ENCODE measurements at regions not wholly inside any gene's neighbourhood (a gene's known extent, or its start where the extent isn't known, plus 50 kb on each side); places are given as distances from the start of the nearest gene placed in this dataset.

GRCh38 chr6:45763281-45763680, 252.4 kb downstream of the CLIC5 start:
- intact Hi-C loops (cut with micrococcal nuclease): no loop called here
- in situ Hi-C loops (cut with MboI; ENCODE audit: low sequenced_read_pairs): no loop called here
- Histone ChIP-seq H3K14ac (replicated peaks; ENCODE audit: low read depth, low read length) (no peak overlapping the region), H2BK5ac (ENCODE audit: low read depth, low read length, poor library complexity, severe bottlenecking) (no peak overlapping the region), H4K20me1 (ENCODE audit: insufficient read depth, low read length) (no peaks in the 10 kb centered on the region), H2AK5ac (ENCODE audit: low read depth, low read length) (no peak overlapping the region), H3K9ac (ENCODE audit: low read depth, low read length) (no peak overlapping the region), H4K8ac (ENCODE audit: low read depth in 2 of 2, low read length in 2 of 2) (no peak overlapping the region), H3K9me1 (ENCODE audit: insufficient read depth, low read length) (no peaks in the 10 kb centered on the region), H3K4me1 (ENCODE audit: control insufficient read depth, insufficient read depth, low read length) (no peaks in the 10 kb centered on the region), H3K27ac (ENCODE audit: insufficient read depth, low read length) (no peak overlapping the region), H4K5ac (ENCODE audit: low read depth, low read length) (no peak overlapping the region), H3K4me3 (ENCODE audit: insufficient read depth, low read depth, low read length) (no peak overlapping the region), H4K91ac (ENCODE audit: insufficient read depth, low read depth, low read length) (no peak overlapping the region), H3K9me3 (ENCODE audit: control insufficient read depth, insufficient read depth, low read length) (no peaks in the 10 kb centered on the region), H2BK20ac (ENCODE audit: low read depth, low read length) (no peak overlapping the region), H3K18ac (ENCODE audit: low read depth, low read length) (no peak overlapping the region), H2BK120ac (ENCODE audit: low read depth, low read length) (no peak overlapping the region), H3K4me2 (ENCODE audit: low read depth, low read length) (no peak overlapping the region), H3K36me3 (ENCODE audit: control insufficient read depth, insufficient read depth, low read length) (no peaks in the 10 kb centered on the region), H2BK15ac (ENCODE audit: low read depth, low read length) (no peak overlapping the region), H3K79me1 (ENCODE audit: low read depth in 1 of 2, low read length in 2 of 2) (no peaks in the 10 kb centered on the region), H2AFZ (replicated peaks; ENCODE audit: low read length, poor library complexity) (no peak overlapping the region), H3K27me3 (ENCODE audit: control insufficient read depth, insufficient read depth, low read length) (no peaks in the 10 kb centered on the region; the same call in 1 of the 2 replicates), H2AK9ac (replicated peaks; ENCODE audit: low read depth, low read length, poor library complexity) (no peak overlapping the region), H3K4ac (ENCODE audit: low read depth, low read length) (no peak overlapping the region), H3K56ac (ENCODE audit: extremely low read depth, insufficient read depth, low read length) (no peak overlapping the region), H3K23ac (ENCODE audit: low read depth, low read length) (no peak overlapping the region)
- dilution Hi-C loops (cut with HindIII; ENCODE audit: low sequenced_read_pairs, unreplicated experiment): no loop called here
- ChIA-PET POLR2A (ENCODE audit: unreplicated experiment) (no interaction called here), CTCF (interaction anchor here (0.6 kb wide), 1 partner anchor 884 kb away, joined by 4 read pairs; no protein-coding TSS in a partner anchor)
- no peak for TF ChIP-seq MAZ (IDR thresholded peaks at IDR 0.05; ENCODE audit: borderline replicate concordance, low read depth, low read length)
- BruUV-seq (replicated peaks): no TSS peak
- DNase-seq: no peak
- ATAC-seq (ENCODE audit: low read depth): no peak
